ENCODE measurements at regions not wholly inside any gene's neighbourhood (a gene's known extent, or its start where the extent isn't known, plus 50 kb on each side); places are given as distances from the start of the nearest gene placed in this dataset.

GRCh38 chr9:106052166-106052565 is 357.8 kb downstream of the TMEM38B start:
- TF ChIP-seq EZH2 (IDR thresholded peaks at IDR 0.05) (no peak), POLR2AphosphoS5 (IDR thresholded peaks at IDR 0.05; ENCODE audit: borderline replicate concordance, low read depth, low read length) (no peak), FOXP2 (optimal IDR thresholded peaks at IDR 0.05; ENCODE audit: control extremely low read depth, extremely low read length, insufficient read depth) (no peak)

All from SK-N-MC (cell line).